ENCODE measurements at regions not wholly inside any gene's neighbourhood (a gene's known extent, or its start where the extent isn't known, plus 50 kb on each side); places are given as distances from the start of the nearest gene placed in this dataset.
A peak's percentile ranks its signal among the peaks of the same experiment; 100 is the strongest.

DNA sequence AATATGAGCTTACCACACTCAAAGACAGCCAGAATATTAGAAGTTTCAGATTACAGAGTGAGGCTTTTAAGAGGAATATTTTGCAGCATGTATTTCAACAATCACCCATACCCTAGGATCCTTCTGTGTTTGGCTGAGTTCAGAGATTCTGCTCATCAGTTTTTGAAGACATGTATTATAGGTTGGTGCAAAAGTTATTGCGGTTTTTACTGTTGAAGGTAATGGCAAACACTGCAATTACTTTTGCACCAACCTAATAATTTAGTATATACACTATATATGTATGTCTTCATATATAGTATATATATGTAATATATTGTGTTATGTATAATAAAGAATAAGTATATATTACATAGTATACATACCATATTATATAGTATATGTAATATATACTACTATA is 435.1 kb downstream of the IRS2 start:
- no peak for ATAC-seq (ENCODE audit: low FRiP score)
- TF ChIP-seq, protein P1, sequence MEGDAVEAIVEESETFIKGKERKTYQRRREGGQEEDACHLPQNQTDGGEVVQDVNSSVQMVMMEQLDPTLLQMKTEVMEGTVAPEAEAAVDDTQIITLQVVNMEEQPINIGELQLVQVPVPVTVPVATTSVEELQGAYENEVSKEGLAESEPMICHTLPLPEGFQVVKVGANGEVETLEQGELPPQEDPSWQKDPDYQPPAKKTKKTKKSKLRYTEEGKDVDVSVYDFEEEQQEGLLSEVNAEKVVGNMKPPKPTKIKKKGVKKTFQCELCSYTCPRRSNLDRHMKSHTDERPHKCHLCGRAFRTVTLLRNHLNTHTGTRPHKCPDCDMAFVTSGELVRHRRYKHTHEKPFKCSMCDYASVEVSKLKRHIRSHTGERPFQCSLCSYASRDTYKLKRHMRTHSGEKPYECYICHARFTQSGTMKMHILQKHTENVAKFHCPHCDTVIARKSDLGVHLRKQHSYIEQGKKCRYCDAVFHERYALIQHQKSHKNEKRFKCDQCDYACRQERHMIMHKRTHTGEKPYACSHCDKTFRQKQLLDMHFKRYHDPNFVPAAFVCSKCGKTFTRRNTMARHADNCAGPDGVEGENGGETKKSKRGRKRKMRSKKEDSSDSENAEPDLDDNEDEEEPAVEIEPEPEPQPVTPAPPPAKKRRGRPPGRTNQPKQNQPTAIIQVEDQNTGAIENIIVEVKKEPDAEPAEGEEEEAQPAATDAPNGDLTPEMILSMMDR (IDR thresholded peaks at IDR 0.05): no peak
- no peak for DNase-seq (ENCODE audit: low spot score)

DNA sequence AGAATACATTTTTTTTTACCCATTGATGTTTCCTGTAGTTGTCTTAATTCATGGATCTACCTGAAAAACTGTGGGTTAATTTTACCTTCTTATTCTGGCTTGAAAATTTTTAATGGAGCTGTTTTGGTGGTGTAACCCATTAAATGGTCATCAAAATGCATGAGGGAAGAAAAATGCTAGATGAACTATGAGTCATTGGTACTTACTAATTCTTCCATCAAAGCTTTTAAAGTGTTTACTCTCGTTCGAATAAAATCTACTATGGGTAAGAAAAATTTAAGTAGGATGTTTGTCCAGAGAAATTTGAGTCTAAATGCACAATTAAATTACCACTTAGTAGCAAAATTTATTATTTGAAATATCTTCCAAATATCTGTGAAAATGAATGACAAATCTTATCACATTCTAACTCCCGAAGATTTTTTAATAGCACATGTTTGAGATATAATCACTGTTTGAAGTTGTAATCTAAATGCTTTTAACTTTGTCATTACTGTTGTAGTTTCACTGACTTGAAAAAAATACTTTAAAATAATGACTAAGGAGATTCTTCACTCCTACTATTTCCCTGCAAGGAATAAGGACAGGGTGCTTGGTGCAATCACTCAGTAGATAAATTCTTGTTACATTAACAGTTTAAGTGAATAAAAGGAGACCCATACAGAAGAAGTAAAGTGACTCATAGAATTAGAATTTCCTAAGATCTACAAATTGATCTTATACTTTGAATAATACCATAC is 437.7 kb downstream of the IRS2 start:
- ATAC-seq (ENCODE audit: low FRiP score): peak; percentile 73
- no peak for DNase-seq (ENCODE audit: low spot score)
- TF ChIP-seq, protein P1 (IDR thresholded peaks at IDR 0.05): no peak

DNA sequence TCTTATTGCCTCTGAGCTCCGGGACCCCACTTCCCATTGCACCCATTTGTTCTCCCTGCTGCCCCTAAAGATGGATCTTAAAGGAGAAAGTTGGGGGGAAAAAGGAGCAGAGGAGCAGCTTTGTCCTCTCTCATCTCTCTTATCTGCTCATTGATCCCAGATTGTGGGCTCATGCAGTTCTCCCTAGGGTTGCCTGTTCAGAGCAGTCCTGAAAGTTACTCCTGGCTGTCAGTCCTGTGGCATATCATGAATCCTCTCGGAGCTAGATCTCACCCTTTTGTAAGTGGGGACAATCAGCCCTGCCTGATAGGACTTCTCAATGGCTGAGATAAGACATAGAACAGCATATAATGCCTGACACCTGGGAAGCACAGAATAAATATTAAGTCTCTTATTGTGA is 440.3 kb downstream of the IRS2 start:
- no peak for ATAC-seq (ENCODE audit: low FRiP score)
- DNase-seq (ENCODE audit: low spot score): no peak
- TF ChIP-seq, protein P1 (IDR thresholded peaks at IDR 0.05): no peak

DNA sequence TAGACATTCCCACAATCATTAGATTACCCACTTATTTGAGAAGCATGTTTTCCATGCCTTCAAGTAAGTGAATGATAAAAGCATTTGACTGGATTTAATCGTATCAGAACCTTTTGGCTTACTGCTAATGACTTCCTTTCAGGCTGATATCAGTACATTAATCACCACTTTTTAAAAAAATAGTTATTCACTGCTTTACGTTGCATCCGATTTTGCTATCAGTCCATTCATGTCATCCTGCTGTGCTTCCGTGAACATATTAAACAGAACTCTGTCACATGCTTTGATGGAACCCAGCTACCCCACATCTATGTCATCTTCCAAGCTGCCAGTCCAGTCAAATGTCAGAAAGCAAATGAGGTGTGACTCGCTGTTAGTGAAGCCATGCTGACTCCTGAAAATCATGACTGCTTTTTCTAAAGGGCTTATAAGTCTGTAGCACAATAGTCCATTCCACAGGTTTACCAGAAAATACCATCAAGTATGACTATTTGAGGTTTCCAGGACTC is 440.9 kb downstream of the IRS2 start:
- TF ChIP-seq, protein P1 (IDR thresholded peaks at IDR 0.05): no peak
- DNase-seq (ENCODE audit: low spot score): no peak
- no peak for ATAC-seq (ENCODE audit: low FRiP score)

DNA sequence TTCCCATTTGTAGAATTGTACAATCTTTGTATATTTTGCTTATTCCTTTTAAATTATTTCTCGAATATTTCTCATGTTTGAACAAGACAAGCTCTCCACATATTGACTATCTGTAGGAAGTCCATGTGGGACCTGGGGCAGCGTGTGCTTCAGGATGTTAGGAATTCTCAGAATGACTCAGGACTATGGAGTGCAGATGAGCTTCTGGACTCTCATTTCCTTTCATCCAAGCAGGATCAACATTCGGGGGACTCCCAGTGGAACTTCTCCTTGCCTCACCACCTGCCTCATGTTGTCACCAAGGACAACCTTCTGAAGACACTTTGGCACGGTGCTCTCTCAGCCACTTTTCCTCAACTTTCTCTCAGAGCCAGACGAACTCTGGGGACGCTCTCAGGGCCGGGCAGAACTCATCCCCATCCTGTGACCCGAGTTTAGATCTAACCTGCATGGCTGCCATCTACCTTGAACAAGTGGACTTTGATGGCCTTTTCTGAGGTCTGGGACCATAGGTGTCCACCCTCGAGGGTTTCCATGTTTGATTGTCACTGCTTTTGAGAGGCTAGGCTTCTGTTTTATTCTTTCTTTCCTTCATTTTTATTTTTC is 441.7 kb downstream of the IRS2 start:
- DNase-seq (ENCODE audit: low spot score): no peak
- TF ChIP-seq, protein P1 (IDR thresholded peaks at IDR 0.05): no peak
- ATAC-seq (ENCODE audit: low FRiP score): no peak

DNA sequence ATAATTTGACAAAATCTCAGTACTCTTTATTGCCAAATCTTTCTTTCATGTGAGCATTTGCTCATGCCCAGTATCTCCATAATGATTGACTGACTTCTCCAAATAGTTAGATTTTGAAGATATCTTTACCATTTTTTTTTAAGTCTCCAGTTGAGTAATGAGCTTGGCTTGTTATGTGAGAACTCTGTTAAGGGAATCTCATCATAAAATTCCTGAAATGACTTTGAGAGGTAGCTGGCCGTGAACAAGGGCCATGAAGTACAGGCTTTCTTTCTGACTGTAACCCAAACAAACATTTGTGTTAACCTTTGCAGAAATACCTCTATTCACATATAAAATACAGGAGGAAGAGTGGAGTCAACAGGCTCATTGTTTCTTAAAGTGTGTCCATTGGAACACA is 449.7 kb downstream of the IRS2 start:
- TF ChIP-seq, protein P1 (IDR thresholded peaks at IDR 0.05): no peak
- no peak for DNase-seq (ENCODE audit: low spot score)
- ATAC-seq (ENCODE audit: low FRiP score): peak; percentile 83
